HepG2 (cell line): ENCODE measurements at regions not wholly inside any gene's neighbourhood (a gene's known extent, or its start where the extent isn't known, plus 50 kb on each side); places are given as distances from the start of the nearest gene placed in this dataset.

ENCODE experiments used
- FOXO1 ChIP-seq: sonication (generic); formaldehyde crosslinking; IDR thresholded peaks from 2 replicates; pipeline ENCODE4 v1.4.0; 2020; ENCODE audit warnings: missing genetic modification reagents
- HMG20B ChIP-seq: conservative IDR thresholded peaks from 2 replicates; pipeline ENCODE4 v1.6.1; 2016; ENCODE audit warnings: missing genetic modification reagents, missing compliant biosample characterization
- PCBP1 ChIP-seq: fragments of 200-400 bp; formaldehyde crosslinking; IDR thresholded peaks from 2 replicates; pipeline ENCODE4 v1.6.1; 2017; ENCODE audit warnings: mild to moderate bottlenecking, low read depth, low read length, borderline replicate concordance
- RAD21 ChIP-seq: fragments of 450-650 bp; formaldehyde crosslinking; IDR thresholded peaks from 2 replicates; pipeline ENCODE4 v1.5.0; 2020; ENCODE audit warnings: mild to moderate bottlenecking
- RELA ChIP-seq: sonication (generic); formaldehyde crosslinking; IDR thresholded peaks from 2 replicates; pipeline ENCODE4 v1.4.0; 2020; ENCODE audit warnings: missing genetic modification reagents
- SMAD1 ChIP-seq: sonication (generic); formaldehyde crosslinking; IDR thresholded peaks from 2 replicates; pipeline ENCODE4 v1.4.0; 2020; ENCODE audit warnings: missing genetic modification reagents, low read depth, mild to moderate bottlenecking, borderline replicate concordance
- SMAD9 ChIP-seq: sonication (generic); formaldehyde crosslinking; IDR thresholded peaks from 2 replicates; pipeline ENCODE4 v1.5.1; 2020; ENCODE audit warnings: mild to moderate bottlenecking, missing genetic modification reagents
- TRIM24 ChIP-seq: sonication (generic); formaldehyde crosslinking; IDR thresholded peaks from 2 replicates; pipeline ENCODE4 v1.8.0; 2022; ENCODE audit warnings: mild to moderate bottlenecking, missing genetic modification reagents
- TF ChIP-seq, protein P1 (sequence below): sonication (generic); formaldehyde crosslinking; IDR thresholded peaks from 2 replicates; pipeline ENCODE4 v1.8.0; 2022; ENCODE audit warnings: missing genetic modification reagents, mild to moderate bottlenecking, moderate library complexity, borderline replicate concordance
- TF ChIP-seq, protein P2 (sequence below): sonication (generic); formaldehyde crosslinking; conservative IDR thresholded peaks from 2 replicates; pipeline ENCODE4 v1.4.0; 2020; ENCODE audit warnings: missing genetic modification reagents
- TF ChIP-seq, protein P3 (sequence below): sonication (generic); formaldehyde crosslinking; IDR thresholded peaks from 2 replicates; pipeline ENCODE4 v1.5.0; 2020; ENCODE audit warnings: missing genetic modification reagents
- TF ChIP-seq, protein P4 (sequence below): sonication (generic); formaldehyde crosslinking; IDR thresholded peaks from 2 replicates; pipeline ENCODE4 v1.5.1; 2020; ENCODE audit warnings: mild to moderate bottlenecking, moderate library complexity, missing genetic modification reagents
- TF ChIP-seq, protein P5 (sequence below): sonication (generic); formaldehyde crosslinking; IDR thresholded peaks from 2 replicates; pipeline ENCODE4 v1.4.0; 2020; ENCODE audit warnings: missing genetic modification reagents, low read depth, mild to moderate bottlenecking, borderline replicate concordance
- TF ChIP-seq, protein P6 (sequence below): sonication (generic); formaldehyde crosslinking; IDR thresholded peaks from 2 replicates; pipeline ENCODE4 v1.4.0; 2020; ENCODE audit warnings: missing genetic modification reagents, borderline replicate concordance
- TF ChIP-seq, protein P7 (sequence below): sonication (generic); formaldehyde crosslinking; IDR thresholded peaks from 2 replicates; pipeline ENCODE4 v1.5.0; 2020; ENCODE audit warnings: mild to moderate bottlenecking, missing genetic modification reagents, borderline replicate concordance

DNA sequence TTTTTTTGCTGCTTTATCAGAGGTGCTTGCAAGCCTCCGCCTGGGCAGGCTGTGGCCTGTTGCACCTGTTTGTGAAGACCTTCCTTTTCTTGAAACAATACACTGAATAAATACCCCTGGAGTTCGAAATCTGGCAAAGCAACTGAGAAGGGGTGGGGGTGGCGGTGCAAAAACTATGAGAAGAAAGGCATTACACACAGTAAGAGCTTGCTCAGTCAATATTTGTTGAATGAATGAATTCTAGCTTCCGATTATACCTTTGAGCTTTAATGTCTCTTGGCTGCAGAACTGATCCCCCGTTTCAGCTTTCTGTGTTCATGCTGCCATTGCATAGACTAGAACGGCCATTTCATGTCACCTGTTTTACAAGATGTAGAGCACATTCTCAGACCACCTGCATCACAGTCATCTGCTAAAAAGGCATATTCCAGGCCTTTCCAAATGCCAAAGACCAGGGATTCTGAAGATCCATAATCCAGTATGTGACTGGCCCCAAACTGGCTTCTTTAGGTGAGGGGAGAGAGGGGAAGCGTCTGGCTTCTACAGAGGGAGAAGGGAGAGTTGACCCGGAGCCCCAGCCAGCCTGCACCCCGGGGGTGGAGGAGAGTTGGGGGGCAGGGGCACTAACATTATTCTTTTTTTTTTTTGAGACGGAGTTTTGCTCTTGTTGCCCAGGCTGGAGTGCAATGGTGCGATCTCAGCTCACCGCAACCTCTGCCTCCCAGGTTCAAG lies 111.5 kb downstream of the ETS2 start (continued):
- TF ChIP-seq, protein P1, sequence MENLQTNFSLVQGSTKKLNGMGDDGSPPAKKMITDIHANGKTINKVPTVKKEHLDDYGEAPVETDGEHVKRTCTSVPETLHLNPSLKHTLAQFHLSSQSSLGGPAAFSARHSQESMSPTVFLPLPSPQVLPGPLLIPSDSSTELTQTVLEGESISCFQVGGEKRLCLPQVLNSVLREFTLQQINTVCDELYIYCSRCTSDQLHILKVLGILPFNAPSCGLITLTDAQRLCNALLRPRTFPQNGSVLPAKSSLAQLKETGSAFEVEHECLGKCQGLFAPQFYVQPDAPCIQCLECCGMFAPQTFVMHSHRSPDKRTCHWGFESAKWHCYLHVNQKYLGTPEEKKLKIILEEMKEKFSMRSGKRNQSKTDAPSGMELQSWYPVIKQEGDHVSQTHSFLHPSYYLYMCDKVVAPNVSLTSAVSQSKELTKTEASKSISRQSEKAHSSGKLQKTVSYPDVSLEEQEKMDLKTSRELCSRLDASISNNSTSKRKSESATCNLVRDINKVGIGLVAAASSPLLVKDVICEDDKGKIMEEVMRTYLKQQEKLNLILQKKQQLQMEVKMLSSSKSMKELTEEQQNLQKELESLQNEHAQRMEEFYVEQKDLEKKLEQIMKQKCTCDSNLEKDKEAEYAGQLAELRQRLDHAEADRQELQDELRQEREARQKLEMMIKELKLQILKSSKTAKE (CRISPR knock-in tag): 0 out of 2 replicates have a peak, but pooled peaks have one; percentile 53
- TF ChIP-seq, protein P2, sequence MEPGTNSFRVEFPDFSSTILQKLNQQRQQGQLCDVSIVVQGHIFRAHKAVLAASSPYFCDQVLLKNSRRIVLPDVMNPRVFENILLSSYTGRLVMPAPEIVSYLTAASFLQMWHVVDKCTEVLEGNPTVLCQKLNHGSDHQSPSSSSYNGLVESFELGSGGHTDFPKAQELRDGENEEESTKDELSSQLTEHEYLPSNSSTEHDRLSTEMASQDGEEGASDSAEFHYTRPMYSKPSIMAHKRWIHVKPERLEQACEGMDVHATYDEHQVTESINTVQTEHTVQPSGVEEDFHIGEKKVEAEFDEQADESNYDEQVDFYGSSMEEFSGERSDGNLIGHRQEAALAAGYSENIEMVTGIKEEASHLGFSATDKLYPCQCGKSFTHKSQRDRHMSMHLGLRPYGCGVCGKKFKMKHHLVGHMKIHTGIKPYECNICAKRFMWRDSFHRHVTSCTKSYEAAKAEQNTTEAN: peak; percentile 47; the same call in 1 of the 2 replicates
- TF ChIP-seq RELA (CRISPR knock-in tag): no peak
- TF ChIP-seq RAD21 (CRISPR knock-in tag): no peak
- TF ChIP-seq, protein P3, sequence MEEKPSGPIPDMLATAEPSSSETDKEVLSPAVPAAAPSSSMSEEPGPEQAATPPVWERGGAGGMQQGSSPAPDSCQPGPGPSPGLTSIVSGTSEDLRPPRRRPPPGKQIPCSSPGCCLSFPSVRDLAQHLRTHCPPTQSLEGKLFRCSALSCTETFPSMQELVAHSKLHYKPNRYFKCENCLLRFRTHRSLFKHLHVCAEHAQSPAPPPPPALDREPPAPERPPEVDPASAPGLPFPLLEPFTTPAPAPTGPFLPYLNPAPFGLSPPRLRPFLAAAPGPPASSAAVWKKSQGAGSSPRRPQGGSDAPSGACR (CRISPR knock-in tag): no peak
- TF ChIP-seq, protein P4, sequence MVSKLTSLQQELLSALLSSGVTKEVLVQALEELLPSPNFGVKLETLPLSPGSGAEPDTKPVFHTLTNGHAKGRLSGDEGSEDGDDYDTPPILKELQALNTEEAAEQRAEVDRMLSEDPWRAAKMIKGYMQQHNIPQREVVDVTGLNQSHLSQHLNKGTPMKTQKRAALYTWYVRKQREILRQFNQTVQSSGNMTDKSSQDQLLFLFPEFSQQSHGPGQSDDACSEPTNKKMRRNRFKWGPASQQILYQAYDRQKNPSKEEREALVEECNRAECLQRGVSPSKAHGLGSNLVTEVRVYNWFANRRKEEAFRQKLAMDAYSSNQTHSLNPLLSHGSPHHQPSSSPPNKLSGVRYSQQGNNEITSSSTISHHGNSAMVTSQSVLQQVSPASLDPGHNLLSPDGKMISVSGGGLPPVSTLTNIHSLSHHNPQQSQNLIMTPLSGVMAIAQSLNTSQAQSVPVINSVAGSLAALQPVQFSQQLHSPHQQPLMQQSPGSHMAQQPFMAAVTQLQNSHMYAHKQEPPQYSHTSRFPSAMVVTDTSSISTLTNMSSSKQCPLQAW (CRISPR knock-in tag): peak; percentile 88
- TF ChIP-seq SMAD9: no peak
- TF ChIP-seq, protein P5, sequence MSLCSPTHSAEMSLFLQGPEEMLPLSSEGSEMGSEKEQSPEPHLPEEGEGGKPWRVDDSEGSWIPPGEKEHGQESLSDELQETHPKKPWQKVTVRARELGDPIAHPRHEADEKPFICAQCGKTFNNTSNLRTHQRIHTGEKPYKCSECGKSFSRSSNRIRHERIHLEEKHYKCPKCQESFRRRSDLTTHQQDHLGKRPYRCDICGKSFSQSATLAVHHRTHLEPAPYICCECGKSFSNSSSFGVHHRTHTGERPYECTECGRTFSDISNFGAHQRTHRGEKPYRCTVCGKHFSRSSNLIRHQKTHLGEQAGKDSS (CRISPR knock-in tag): no peak
- TF ChIP-seq, protein P6, sequence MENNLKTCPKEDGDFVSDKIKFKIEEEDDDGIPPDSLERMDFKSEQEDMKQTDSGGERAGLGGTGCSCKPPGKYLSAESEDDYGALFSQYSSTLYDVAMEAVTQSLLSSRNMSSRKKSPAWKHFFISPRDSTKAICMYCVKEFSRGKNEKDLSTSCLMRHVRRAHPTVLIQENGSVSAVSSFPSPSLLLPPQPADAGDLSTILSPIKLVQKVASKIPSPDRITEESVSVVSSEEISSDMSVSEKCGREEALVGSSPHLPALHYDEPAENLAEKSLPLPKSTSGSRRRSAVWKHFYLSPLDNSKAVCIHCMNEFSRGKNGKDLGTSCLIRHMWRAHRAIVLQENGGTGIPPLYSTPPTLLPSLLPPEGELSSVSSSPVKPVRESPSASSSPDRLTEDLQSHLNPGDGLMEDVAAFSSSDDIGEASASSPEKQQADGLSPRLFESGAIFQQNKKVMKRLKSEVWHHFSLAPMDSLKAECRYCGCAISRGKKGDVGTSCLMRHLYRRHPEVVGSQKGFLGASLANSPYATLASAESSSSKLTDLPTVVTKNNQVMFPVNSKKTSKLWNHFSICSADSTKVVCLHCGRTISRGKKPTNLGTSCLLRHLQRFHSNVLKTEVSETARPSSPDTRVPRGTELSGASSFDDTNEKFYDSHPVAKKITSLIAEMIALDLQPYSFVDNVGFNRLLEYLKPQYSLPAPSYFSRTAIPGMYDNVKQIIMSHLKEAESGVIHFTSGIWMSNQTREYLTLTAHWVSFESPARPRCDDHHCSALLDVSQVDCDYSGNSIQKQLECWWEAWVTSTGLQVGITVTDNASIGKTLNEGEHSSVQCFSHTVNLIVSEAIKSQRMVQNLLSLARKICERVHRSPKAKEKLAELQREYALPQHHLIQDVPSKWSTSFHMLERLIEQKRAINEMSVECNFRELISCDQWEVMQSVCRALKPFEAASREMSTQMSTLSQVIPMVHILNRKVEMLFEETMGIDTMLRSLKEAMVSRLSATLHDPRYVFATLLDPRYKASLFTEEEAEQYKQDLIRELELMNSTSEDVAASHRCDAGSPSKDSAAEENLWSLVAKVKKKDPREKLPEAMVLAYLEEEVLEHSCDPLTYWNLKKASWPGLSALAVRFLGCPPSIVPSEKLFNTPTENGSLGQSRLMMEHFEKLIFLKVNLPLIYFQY (CRISPR knock-in tag): no peak
- TF ChIP-seq, protein P7, sequence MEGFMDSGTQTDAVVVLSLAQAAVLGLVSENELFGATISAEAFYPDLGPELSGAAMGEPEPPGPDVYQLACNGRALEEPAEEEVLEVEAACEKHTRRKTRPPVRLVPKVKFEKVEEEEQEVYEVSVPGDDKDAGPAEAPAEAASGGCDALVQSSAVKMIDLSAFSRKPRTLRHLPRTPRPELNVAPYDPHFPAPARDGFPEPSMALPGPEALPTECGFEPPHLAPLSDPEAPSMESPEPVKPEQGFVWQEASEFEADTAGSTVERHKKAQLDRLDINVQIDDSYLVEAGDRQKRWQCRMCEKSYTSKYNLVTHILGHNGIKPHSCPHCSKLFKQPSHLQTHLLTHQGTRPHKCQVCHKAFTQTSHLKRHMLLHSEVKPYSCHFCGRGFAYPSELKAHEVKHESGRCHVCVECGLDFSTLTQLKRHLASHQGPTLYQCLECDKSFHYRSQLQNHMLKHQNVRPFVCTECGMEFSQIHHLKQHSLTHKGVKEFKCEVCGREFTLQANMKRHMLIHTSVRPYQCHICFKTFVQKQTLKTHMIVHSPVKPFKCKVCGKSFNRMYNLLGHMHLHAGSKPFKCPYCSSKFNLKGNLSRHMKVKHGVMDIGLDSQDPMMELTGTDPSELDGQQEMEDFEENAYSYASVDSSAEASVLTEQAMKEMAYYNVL (CRISPR knock-in tag): peak; percentile 98
- no peak for TF ChIP-seq HMG20B
- TF ChIP-seq PCBP1: no peak
- TF ChIP-seq SMAD1 (CRISPR knock-in tag): no peak
- no peak for TF ChIP-seq TRIM24 (CRISPR knock-in tag)
- TF ChIP-seq FOXO1 (CRISPR knock-in tag): peak; percentile 64
